NCI-H1436 treated with DMSO at 0.1 percent for 48 hours (cell line): ENCODE measurements at regions not wholly inside any gene's neighbourhood (a gene's known extent, or its start where the extent isn't known, plus 50 kb on each side); places are given as distances from the start of the nearest gene placed in this dataset.

ENCODE experiments used
- DNase-seq: peaks from one replicate; lab custom pipeline; 2025; lab: John Stamatoyannopoulos, UW

GRCh38 chrX:149152941-149153340 lies 352.2 kb downstream of the IDS start:
- no peak for DNase-seq

- DNase-seq, result no peak
These were observed 353.0 kb downstream of the IDS start for GRCh38 chrX:149151805-149152757.

- no peak for DNase-seq
These were observed 359.2 kb downstream of the IDS start for GRCh38 chrX:149145845-149146285.

GRCh38 chrX:149131774-149132173 lies 373.3 kb downstream of the IDS start:
- DNase-seq, result no peak

- no peak for DNase-seq
These were observed 375.3 kb downstream of the IDS start for GRCh38 chrX:149129767-149130166.

- DNase-seq, result no peak
These were observed 380.5 kb downstream of the IDS start for GRCh38 chrX:149124526-149125108.

GRCh38 chrX:149121206-149121920 lies 383.7 kb downstream of the IDS start:
- no peak for DNase-seq

GRCh38 chrX:149120459-149120858 lies 384.6 kb downstream of the IDS start:
- DNase-seq, result no peak

GRCh38 chrX:149114874-149115273 lies 390.2 kb downstream of the IDS start:
- DNase-seq, result no peak

- DNase-seq, result no peak
These were observed 391.1 kb downstream of the IDS start for GRCh38 chrX:149114001-149114400.

- DNase-seq, result no peak
These were observed 407.3 kb downstream of the IDS start for GRCh38 chrX:149097786-149098185.

- DNase-seq, result no peak
These were observed 412.9 kb downstream of the IDS start for GRCh38 chrX:149092179-149092578.

GRCh38 chrX:149079805-149080406 lies 425.2 kb downstream of the IDS start:
- DNase-seq, result no peak

- DNase-seq, result no peak
These were observed 430.7 kb downstream of the IDS start for GRCh38 chrX:149074398-149074797.

GRCh38 chrX:149073479-149073878 lies 431.6 kb downstream of the IDS start:
- DNase-seq, result no peak

- DNase-seq, result no peak
These were observed 435.2 kb downstream of the IDS start for GRCh38 chrX:149069899-149070298.

- no peak for DNase-seq
These were observed 444.2 kb downstream of the IDS start for GRCh38 chrX:149060921-149061320.
